Stimulated activated effector memory CD8-positive, alpha-beta T cell treated with anti-CD3 and anti-CD28 coated beads, Interleukin-12 subunit alpha, Interleukin-12 subunit beta, amount 100 ng/mL, for 72 hours (primary cell): ENCODE measurements at regions not wholly inside any gene's neighbourhood (a gene's known extent, or its start where the extent isn't known, plus 50 kb on each side); places are given as distances from the start of the nearest gene placed in this dataset.

Experiments
- ATAC-seq: fragments of 150-1000 bp; cut with Tn5 transposase; 2 replicates; pipeline ENCODE4 v1.10.0; 2021
- DNase-seq, 2 donors: peaks; one replicate each; pipeline ENCODE4 v3.0.0; 2021 to 2022; ENCODE audit warnings: low spot score in 2 of 2
- H3K27ac Mint-ChIP-seq: one replicate; pipeline ENCODE4 v1.8.0; 2022; ENCODE audit warnings: mild to moderate bottlenecking, mixed read lengths
- H3K36me3 Mint-ChIP-seq: one replicate; pipeline ENCODE4 v1.8.0; 2022; ENCODE audit warnings: mild to moderate bottlenecking, mixed read lengths
- H3K4me1 Mint-ChIP-seq: one replicate; pipeline ENCODE4 v1.8.0; 2022; ENCODE audit warnings: mixed read lengths
- H3K4me3 Mint-ChIP-seq: one replicate; pipeline ENCODE4 v1.8.0; 2022; ENCODE audit warnings: mild to moderate bottlenecking, mixed read lengths
- H3K9me3 Mint-ChIP-seq: one replicate; pipeline ENCODE4 v1.8.0; 2022; ENCODE audit warnings: mixed read lengths

DNA sequence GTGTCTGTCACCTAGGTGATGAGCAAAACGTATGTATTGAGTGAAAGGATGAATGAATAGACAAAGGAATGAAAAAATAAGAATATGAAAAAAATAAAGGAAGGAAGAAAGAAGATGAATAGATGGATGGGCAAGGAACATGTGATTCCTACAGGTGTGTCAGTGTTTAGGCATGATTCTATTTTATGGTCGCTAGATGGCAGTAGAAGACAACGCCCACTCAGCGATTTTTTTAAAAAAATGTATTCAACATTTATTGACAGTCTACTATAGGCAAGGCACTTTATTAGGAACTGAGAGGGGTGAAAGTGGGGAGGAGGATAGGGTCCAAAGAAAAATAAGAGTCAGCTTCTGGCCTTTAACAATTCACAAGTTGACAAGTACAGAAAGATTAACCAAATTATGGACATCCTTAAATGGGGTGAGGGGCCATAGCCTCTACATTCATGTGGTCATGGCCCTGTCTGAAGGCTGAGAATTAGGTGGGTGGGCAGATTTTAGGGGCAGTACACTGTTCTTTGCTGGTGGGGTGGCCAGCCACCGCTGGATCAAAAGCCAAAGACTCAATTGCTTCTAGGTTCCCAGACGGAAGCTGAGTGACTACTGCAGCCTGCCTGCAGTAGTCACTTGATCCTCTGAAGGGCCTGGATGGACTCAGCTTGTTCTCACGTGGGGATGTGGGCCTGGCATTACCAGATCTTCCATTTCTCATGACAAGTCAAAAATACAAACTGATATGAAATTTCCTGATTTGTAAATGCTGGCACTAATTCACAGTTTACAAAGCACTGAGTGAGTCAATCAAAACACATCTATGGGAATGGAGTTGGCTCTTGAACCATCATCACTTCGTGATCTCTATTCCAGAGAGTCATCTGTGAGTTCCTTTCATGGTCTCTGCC, 83.9 kb downstream of the FASLG start:
- no peak overlapping the region for H3K27ac Mint-ChIP-seq
- H3K36me3 Mint-ChIP-seq: no peaks in the 10 kb centered on the region
- H3K4me1 Mint-ChIP-seq: peaks cover 32% of the 10 kb centered on the region
- DNase-seq (no peak), ATAC-seq (no peak)
- H3K9me3 Mint-ChIP-seq: no peaks in the 10 kb centered on the region
- no peak overlapping the region for H3K4me3 Mint-ChIP-seq

DNA sequence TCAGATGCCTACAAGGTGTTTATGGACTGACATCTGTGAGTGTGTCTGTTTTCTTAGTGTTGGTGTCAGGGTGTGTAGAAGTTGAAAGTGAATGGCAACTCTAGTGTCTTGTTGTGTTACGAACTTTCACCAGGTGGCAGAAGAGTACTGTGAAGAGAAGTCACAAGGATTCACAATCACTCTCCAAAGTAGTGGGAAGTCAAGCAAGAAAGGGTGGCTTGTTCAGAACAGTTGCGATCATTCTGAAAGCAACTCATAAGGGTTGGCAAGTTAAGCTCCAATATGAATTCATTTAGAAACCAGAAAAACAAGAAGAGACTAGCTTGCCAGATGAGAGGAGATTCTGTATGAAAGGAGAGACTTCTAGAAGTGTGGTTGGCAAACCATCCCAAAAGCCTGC, 86.1 kb downstream of the FASLG start:
- Mint-ChIP-seq H3K4me1 (peaks cover 32% of the 10 kb centered on the region), H3K4me3 (no peak overlapping the region)

DNA sequence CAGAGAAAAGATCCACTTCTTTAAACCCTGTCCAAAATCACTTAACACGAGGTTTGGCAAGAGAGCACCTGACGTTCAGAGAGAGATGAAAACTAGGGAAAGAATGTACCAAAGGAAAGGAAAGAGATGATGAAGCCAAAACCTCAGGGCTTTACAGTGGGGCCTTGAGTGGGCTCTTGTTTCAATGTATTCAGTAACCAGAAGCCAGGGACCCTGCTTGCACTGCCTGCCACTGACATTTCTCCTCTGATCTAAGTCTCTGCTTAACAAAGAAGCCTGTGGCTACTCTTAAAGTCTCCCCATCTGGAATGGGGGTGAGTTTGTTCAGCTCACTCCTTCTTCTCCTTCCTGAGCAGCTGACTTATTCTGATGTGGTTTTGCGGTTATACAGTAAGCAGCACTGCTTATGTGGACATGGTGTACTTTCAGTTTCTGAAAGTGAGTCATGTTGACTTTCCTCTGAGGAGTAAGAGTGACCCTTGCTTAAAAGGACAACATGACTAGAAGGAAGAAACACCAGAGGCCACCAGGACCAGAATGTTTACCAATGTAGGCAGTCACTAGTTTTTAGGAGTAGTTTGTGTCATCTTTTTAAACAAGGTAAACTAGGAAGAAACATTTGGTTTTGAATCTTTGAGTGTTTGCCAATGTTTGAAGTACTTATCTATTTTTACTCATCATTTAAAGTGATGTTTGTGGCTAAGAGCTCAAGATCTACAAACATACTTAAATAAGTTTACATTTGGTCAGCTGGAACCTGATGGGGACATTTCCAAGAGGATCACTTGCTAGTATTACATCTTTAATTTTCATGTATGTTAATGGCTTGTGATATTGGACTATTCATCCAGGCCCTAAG, 87.4 kb downstream of the FASLG start:
- H3K4me3 Mint-ChIP-seq: no peak overlapping the region
- H3K27ac Mint-ChIP-seq: no peak overlapping the region
- H3K9me3 Mint-ChIP-seq: no peaks in the 10 kb centered on the region
- peaks cover 32% of the 10 kb centered on the region for H3K4me1 Mint-ChIP-seq
- no peaks in the 10 kb centered on the region for H3K36me3 Mint-ChIP-seq
- peak; percentile 21 to 70 for DNase-seq
- peak; percentile 86 for ATAC-seq

More for the DNA sequence above, 86.1 kb downstream of the FASLG start:
- peak; percentile 89 for ATAC-seq
- H3K27ac Mint-ChIP-seq: no peak overlapping the region
- peak in 1 of 2 donors; percentile 63 for DNase-seq
- H3K9me3 Mint-ChIP-seq: no peaks in the 10 kb centered on the region
- no peaks in the 10 kb centered on the region for H3K36me3 Mint-ChIP-seq

DNA sequence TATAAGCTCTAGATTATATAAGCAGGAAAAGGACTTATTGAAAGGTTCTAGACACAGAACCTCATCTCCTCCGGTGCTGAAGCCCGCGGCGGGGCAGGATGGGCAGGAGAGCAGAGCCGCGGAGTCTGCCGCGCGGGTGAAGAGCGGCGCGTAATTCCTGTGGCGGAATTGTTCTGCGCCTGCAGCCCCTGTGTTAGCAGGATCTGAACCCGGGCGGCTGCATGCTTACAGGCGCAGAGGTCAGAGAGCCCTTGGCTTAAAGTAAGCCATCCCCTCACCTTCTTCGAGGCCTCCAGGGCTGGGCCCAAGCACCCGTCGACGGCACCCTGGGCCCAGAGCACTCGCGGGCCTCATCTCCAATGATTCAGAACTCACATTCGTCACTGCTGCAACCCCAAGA, 89.3 kb downstream of the FASLG start:
- H3K27ac Mint-ChIP-seq: no peak overlapping the region
- no peak for ATAC-seq

DNA sequence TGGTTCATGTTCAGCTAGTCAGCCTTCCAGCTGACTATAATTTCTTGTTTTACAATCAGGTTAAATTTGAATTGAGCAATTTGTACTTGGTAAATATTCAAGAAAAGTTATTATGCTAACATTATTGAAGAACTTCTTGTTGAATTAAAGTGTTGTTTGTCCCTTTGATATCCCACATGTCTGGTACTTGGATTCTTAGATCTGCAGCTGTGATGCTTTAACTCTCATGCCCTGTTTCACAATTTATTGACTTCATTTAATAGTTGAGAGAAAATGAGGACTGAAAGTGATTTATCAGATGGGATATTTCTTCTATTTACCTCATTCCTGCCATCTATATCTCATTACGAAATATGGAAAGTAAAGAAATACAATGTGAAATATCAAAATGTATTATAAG, 92.8 kb downstream of the FASLG start:
- DNase-seq (no peak), ATAC-seq (no peak)
- no peaks in the 10 kb centered on the region for H3K9me3 Mint-ChIP-seq
- peaks cover 18% of the 10 kb centered on the region for H3K4me1 Mint-ChIP-seq
- no peaks in the 10 kb centered on the region for H3K36me3 Mint-ChIP-seq
- H3K4me3 Mint-ChIP-seq: no peak overlapping the region
- H3K27ac Mint-ChIP-seq: no peak overlapping the region

More for the DNA sequence above, 89.3 kb downstream of the FASLG start:
- no peak overlapping the region for H3K4me3 Mint-ChIP-seq
- H3K36me3 Mint-ChIP-seq: no peaks in the 10 kb centered on the region
- DNase-seq: no peak
- H3K4me1 Mint-ChIP-seq: peaks cover 32% of the 10 kb centered on the region
- no peaks in the 10 kb centered on the region for H3K9me3 Mint-ChIP-seq

DNA sequence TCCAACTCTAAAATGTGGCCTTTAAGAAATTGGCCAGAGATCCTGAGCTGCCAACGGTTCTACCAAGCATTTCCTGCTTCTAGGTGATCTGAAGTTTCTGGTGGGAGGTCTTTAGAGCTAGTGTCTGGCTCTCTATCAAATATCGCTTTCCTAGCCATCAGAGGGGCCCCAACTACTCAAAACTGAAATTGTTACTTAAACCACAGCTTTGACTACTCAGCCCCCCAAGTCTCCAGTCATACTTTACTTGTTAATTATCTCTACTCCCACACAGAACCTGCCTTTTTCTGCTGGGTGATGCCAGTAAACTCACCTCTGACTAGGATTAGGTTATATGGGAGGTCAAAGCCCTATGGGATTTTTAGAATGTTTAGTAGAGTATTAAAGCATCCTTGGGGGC, 95.1 kb downstream of the FASLG start:
- Mint-ChIP-seq H3K36me3 (no peaks in the 10 kb centered on the region), H3K4me1 (peaks cover 15% of the 10 kb centered on the region), H3K27ac (no peak overlapping the region), H3K9me3 (no peaks in the 10 kb centered on the region), H3K4me3 (no peak overlapping the region)
- DNase-seq: no peak
- peak; percentile 96 for ATAC-seq

DNA sequence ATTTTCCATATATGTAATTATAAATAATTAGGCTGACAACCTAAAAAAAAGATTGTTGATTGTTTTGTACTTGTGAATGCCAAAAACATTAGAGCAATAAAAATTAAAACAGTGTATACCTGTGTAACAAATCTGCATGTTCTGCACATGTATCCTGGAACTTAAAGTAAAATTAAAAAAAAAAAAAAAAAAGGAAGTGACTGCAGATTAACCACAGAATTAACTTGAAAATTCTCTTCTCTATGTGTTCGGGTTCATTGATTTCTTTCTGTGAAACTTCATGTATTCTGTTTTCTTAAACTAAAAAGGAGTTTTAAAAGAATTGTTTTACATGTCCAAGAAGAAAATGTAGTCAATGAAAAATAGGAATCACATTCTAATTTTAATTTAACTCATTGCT, 95.7 kb downstream of the FASLG start:
- H3K27ac Mint-ChIP-seq: no peak overlapping the region
- DNase-seq (no peak), ATAC-seq (no peak)
- no peak overlapping the region for H3K4me3 Mint-ChIP-seq
- H3K4me1 Mint-ChIP-seq: peaks cover 15% of the 10 kb centered on the region
- H3K36me3 Mint-ChIP-seq: no peaks in the 10 kb centered on the region
- H3K9me3 Mint-ChIP-seq: no peaks in the 10 kb centered on the region

DNA sequence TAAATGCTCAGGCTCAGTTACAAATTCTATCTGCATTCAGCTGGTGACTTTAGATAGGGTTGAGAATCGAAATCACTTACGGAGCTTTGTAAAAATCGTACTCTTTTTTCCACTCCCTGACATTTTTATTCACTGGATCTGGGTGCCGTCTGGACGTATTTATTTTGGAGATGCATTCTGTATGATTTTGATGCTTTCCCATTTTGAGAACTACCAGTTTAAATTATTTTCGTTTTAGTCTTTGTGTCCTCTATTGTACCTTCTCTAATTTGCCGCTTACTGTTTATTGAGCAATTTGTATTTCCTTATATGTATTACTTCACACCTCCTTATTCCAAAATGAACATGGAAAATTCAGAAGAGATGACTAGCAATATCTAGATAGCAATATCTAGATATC, 96.2 kb downstream of the FASLG start:
- H3K27ac Mint-ChIP-seq: no peak overlapping the region
- no peaks in the 10 kb centered on the region for H3K36me3 Mint-ChIP-seq

DNA sequence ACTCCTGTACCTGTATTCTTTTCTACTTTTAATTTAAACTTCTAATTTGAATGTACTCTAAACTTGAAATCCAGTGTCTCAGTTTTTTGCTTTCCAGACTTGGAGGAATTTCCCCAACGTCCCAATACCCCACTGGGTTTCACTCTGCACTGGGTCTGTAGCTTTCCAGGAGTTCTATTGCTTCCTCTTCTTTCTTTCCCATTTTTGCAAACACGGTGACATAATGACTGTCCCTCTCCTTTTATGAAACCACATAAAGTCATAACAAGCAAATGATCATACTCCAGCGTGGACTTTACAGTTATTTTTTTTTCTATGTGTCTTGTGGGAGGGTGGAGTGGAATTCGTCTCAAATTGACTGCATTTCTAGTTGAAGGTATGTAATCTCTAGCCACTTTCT, 97.1 kb downstream of the FASLG start:
- H3K4me3 Mint-ChIP-seq: no peak overlapping the region
- DNase-seq (no peak), ATAC-seq (peak; percentile 45)
- H3K27ac Mint-ChIP-seq: no peak overlapping the region
- peaks cover 15% of the 10 kb centered on the region for H3K4me1 Mint-ChIP-seq
- no peaks in the 10 kb centered on the region for H3K36me3 Mint-ChIP-seq
- H3K9me3 Mint-ChIP-seq: no peaks in the 10 kb centered on the region

More for the DNA sequence above, 96.2 kb downstream of the FASLG start:
- Mint-ChIP-seq H3K4me1 (peaks cover 15% of the 10 kb centered on the region), H3K4me3 (no peak overlapping the region), H3K9me3 (no peaks in the 10 kb centered on the region)
- DNase-seq (no peak), ATAC-seq (no peak)

DNA sequence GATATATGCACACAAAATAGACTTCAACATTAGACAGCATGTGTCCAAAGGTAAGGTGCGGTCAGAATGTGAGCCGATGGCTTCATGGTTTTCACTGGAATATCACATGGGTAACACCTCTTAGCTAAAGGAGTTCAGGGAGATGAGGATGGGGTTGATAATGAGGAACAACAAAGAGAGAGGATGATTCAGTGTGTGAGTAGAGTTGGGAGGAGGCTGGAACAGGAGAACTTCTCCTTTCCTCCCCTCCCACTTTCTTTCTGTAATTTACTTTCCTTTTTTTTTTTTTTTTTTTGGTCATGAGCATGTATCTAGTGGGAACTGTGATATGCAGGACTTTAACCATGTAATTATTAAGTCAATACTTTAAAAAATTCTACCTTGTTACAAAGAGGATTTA, 99.4 kb downstream of the FASLG start:
- H3K9me3 Mint-ChIP-seq: no peaks in the 10 kb centered on the region
- H3K27ac Mint-ChIP-seq: no peak overlapping the region
- no peaks in the 10 kb centered on the region for H3K36me3 Mint-ChIP-seq
- peaks cover 15% of the 10 kb centered on the region for H3K4me1 Mint-ChIP-seq
- DNase-seq: no peak
- no peak for ATAC-seq
- H3K4me3 Mint-ChIP-seq: no peak overlapping the region

DNA sequence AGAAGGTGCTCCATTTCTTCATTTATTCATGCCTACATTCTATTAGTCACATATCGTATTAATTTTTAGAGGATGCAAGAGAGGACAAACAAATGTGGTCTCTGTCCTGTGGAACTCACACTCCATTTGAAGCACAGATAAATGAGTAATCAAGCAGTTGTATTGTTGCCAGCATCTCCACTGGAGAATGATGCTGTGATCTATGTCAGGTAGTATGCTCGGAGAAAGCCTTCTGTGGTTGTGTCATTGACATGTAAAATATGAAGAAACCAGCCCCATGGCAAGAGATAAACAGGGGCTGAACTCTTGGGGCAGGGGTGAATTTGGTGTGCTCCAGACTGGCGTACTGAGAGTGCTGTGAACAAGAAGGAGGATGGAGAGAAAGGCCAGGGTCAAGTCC, 101.2 kb downstream of the FASLG start:
- H3K36me3 Mint-ChIP-seq: no peaks in the 10 kb centered on the region
- no peaks in the 10 kb centered on the region for H3K9me3 Mint-ChIP-seq
- ATAC-seq (no peak), DNase-seq (no peak)
- H3K4me3 Mint-ChIP-seq: no peak overlapping the region
- H3K4me1 Mint-ChIP-seq: peaks cover 15% of the 10 kb centered on the region
- no peak overlapping the region for H3K27ac Mint-ChIP-seq

DNA sequence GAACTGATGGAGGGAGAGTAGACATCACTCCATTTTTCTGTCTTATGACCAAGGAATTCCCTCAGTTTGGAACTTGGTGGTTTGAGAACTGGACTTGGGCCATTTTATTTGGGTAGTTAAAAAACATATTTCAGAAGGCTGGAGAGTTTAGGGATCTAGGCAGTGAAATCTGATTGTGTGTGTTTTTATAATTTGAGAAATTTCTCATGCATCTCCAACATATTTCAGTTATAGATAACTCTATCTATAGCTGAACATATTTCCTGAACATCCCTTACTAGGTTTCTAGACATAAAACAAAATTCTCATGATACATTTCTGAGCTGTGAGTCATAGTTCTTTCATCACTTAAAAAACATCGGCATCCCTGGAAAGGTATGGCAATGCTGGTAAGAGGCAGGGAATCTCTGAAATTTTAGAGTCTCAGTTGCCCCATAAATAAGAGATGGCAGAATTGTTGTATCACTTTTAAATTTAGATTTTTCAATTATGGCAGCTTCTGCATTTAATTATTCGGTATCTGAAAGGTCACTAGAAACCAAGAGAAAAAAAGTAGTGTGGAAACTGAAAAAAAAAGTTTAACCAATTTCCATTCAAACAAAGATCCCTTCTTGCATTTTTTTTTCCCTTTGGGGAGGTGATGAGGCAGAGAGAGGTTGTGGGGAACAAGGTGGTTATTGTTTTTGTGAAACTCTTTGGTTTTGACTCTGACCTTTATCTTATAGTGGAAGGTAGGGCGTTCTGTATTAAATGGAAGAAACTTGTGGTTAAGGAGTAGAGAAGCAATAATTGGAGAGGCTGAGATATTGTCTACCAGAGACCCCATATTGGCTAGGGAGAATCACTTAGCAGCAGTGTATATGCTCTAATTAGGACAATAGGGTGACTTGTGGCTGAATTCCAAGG, 102.9 kb downstream of the FASLG start:
- no peaks in the 10 kb centered on the region for H3K9me3 Mint-ChIP-seq
- no peak overlapping the region for H3K4me3 Mint-ChIP-seq
- no peak for DNase-seq

DNA sequence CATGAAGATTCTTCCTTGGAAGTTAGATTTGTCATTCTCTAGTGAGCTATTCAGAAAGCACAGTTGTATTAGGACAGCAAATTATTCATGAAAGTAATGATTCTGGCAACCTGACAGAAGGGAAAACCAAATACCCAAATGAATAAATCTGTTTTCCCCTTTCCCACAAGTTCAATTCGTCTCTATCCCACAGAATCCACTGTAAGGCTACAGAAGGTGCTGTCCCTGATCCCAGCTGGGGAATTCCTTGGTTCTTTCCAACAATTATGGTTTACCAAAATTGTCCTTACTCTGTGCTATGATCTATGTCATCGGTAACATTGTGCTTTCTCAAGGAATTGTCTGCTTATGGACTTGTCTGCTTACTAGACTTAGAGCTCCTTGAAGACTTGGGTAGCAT, 104.2 kb downstream of the FASLG start:
- H3K27ac Mint-ChIP-seq: no peak overlapping the region

More for the DNA sequence above, 102.9 kb downstream of the FASLG start:
- no peak overlapping the region for H3K27ac Mint-ChIP-seq
- no peaks in the 10 kb centered on the region for H3K36me3 Mint-ChIP-seq
- peak; percentile 26 for ATAC-seq
- peaks cover 9% of the 10 kb centered on the region for H3K4me1 Mint-ChIP-seq

DNA sequence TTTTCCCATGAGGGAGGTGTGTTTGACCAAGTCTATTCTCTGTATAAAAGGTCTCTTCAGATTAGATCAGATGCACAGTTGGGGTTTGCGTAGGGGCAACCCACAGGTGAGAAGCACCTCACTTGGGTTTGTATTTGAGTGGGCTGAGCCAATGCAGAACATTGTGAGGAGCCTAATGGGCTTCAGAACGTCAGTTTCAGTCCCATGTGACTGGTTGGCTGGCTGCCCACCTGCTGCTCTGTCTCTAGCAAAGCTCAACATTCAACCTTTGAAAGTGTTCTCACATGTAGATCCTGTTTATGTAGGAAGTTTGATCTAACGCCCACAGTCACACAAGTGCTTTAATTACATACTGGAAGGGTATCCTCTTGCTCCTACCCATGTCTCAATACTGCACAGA, 105.5 kb downstream of the FASLG start:
- DNase-seq: no peak
- ATAC-seq: peak; percentile 31
- no peaks in the 10 kb centered on the region for H3K9me3 Mint-ChIP-seq

More for the DNA sequence above, 104.2 kb downstream of the FASLG start:
- Mint-ChIP-seq H3K36me3 (no peaks in the 10 kb centered on the region), H3K9me3 (no peaks in the 10 kb centered on the region), H3K4me3 (no peak overlapping the region), H3K4me1 (peaks cover 3% of the 10 kb centered on the region)
- DNase-seq (no peak), ATAC-seq (no peak)

DNA sequence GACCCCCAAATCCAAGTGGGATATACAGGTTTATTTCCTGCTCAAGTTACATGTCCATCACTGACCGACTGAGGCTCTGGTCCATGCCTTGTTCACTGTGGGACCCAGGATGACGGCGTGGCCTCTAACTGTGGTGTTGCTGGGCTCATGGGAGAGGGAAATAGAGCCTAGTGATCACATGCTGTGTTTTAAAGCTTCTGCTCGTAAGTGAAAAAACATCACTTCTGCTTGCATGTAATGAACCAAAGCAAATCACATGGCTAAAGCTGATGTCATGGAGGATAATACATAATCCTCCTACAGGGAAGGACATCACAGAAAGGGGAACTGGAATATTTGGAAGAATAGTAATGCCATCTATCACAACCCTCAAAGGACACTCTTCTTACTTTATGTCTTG, 107.6 kb downstream of the FASLG start:
- Mint-ChIP-seq H3K4me3 (no peak overlapping the region), H3K36me3 (no peaks in the 10 kb centered on the region), H3K4me1 (no peaks in the 10 kb centered on the region), H3K9me3 (no peaks in the 10 kb centered on the region), H3K27ac (no peak overlapping the region)
- DNase-seq (no peak), ATAC-seq (no peak)

More for the DNA sequence above, 105.5 kb downstream of the FASLG start:
- Mint-ChIP-seq H3K4me3 (no peak overlapping the region), H3K27ac (no peak overlapping the region), H3K4me1 (no peaks in the 10 kb centered on the region), H3K36me3 (no peaks in the 10 kb centered on the region)
